RPMI7951 (cell line): ENCODE measurements at regions not wholly inside any gene's neighbourhood (a gene's known extent, or its start where the extent isn't known, plus 50 kb on each side); places are given as distances from the start of the nearest gene placed in this dataset.
A peak's percentile ranks its signal among the peaks of the same experiment; 100 is the strongest.

ENCODE experiments used
- DNase-seq: peaks from one replicate; pipeline ENCODE4 v3.0.0-alpha.2; 2012; ENCODE audit warnings: low read depth

- no peak for DNase-seq
These were observed 141.5 kb downstream of the RPIA start for GRCh38 chr2:88832992-88833389.

GRCh38 chr2:88834376-88834775 lies 142.9 kb downstream of the RPIA start:
- DNase-seq: no peak

GRCh38 chr2:88834866-88835265 lies 143.4 kb downstream of the RPIA start:
- no peak for DNase-seq

GRCh38 chr2:88835726-88836125 lies 144.3 kb downstream of the RPIA start:
- no peak for DNase-seq

- no peak for DNase-seq
These were observed 144.9 kb downstream of the RPIA start for GRCh38 chr2:88836351-88836750.

- no peak for DNase-seq
These were observed 146.2 kb downstream of the RPIA start for GRCh38 chr2:88837511-88838160.

GRCh38 chr2:88838165-88838635 lies 146.7 kb downstream of the RPIA start:
- no peak for DNase-seq

- no peak for DNase-seq
These were observed 149.9 kb downstream of the RPIA start for GRCh38 chr2:88841224-88841929.

GRCh38 chr2:88842656-88843460 lies 151.4 kb downstream of the RPIA start:
- DNase-seq: no peak

- DNase-seq: no peak
These were observed 152.2 kb downstream of the RPIA start for GRCh38 chr2:88843651-88844050.

GRCh38 chr2:88844960-88845359 lies 153.5 kb downstream of the RPIA start:
- DNase-seq: no peak

- DNase-seq: no peak
These were observed 154.5 kb downstream of the RPIA start for GRCh38 chr2:88845772-88846661.

GRCh38 chr2:88852753-88853402 lies 161.4 kb downstream of the RPIA start:
- DNase-seq: peak; percentile 59

- no peak for DNase-seq
These were observed 161.9 kb downstream of the RPIA start for GRCh38 chr2:88853403-88853790.

- DNase-seq: no peak
These were observed 163.1 kb downstream of the RPIA start for GRCh38 chr2:88854528-88854927.

- no peak for DNase-seq
These were observed 164.3 kb downstream of the RPIA start for GRCh38 chr2:88855620-88856408.

GRCh38 chr2:88856409-88857135 lies 165.1 kb downstream of the RPIA start:
- DNase-seq: no peak

- peak; percentile 41 for DNase-seq
These were observed 165.8 kb downstream of the RPIA start for GRCh38 chr2:88857274-88857741.

- DNase-seq: peak; percentile 98
These were observed 166.5 kb downstream of the RPIA start for GRCh38 chr2:88857951-88858411.
